Astrocyte (in vitro differentiated cells and primary cell): ENCODE measurements at regions not wholly inside any gene's neighbourhood (a gene's known extent, or its start where the extent isn't known, plus 50 kb on each side); places are given as distances from the start of the nearest gene placed in this dataset.

Experiments
- DNase-seq: peaks from one replicate; pipeline ENCODE4 v3.0.0-alpha.2; 2010; ENCODE audit warnings: low read depth
- FAIRE-seq: peaks from 2 replicates; lab custom pipeline; 2011; peaks lifted over from hg19 to GRCh38; lab: Jason Lieb, UNC
- H2AFZ ChIP-seq: 2 replicates; pipeline ENCODE4 v1.6.0; 2012; ENCODE audit warnings: low read depth, low read length, inconsistent platforms
- H3K27ac ChIP-seq: 2 replicates; pipeline ENCODE4 v1.5.1; 2011; ENCODE audit warnings: low read depth, low read length, inconsistent platforms
- H3K27me3 ChIP-seq: 2 replicates; pipeline ENCODE4 v1.6.0; 2011; ENCODE audit warnings: low read length, inconsistent platforms; ENCODE audit not compliant: insufficient read depth
- H3K36me3 ChIP-seq: 2 replicates; pipeline ENCODE4 v1.5.1; 2011; ENCODE audit warnings: low read length, inconsistent platforms; ENCODE audit not compliant: insufficient read depth
- H3K4me1 ChIP-seq: 2 replicates; pipeline ENCODE4 v1.5.1; 2011; ENCODE audit warnings: low read length, inconsistent platforms; ENCODE audit not compliant: insufficient read depth
- H3K4me2 ChIP-seq: 2 replicates; pipeline ENCODE4 v1.6.0; 2012; ENCODE audit warnings: low read length, inconsistent platforms
- H3K4me3 ChIP-seq: 2 replicates; pipeline ENCODE4 v1.5.1; 2011; ENCODE audit warnings: low read depth, mild to moderate bottlenecking, low read length, inconsistent platforms; ENCODE audit not compliant: insufficient read depth
- H3K79me2 ChIP-seq: 2 replicates; pipeline ENCODE4 v1.6.0; 2012; ENCODE audit warnings: mild to moderate bottlenecking, low read length, inconsistent platforms; ENCODE audit not compliant: insufficient read depth
- H3K9ac ChIP-seq: 2 replicates; pipeline ENCODE4 v1.6.0; 2012; ENCODE audit warnings: mild to moderate bottlenecking, low read length, inconsistent platforms
- H3K9me3 ChIP-seq: 2 replicates; pipeline ENCODE4 v1.5.1; 2012; ENCODE audit warnings: low read depth, mild to moderate bottlenecking, low read length, inconsistent platforms; ENCODE audit not compliant: insufficient read depth
- H4K20me1 ChIP-seq: 2 replicates; pipeline ENCODE4 v1.6.0; 2012; ENCODE audit warnings: low read length, inconsistent platforms; ENCODE audit not compliant: insufficient read depth
- H3K27ac Mint-ChIP-seq: one replicate; pipeline ENCODE4 v1.8.0; 2021; ENCODE audit warnings: mild to moderate bottlenecking, mixed read lengths; ENCODE audit not compliant: unreplicated experiment
- H3K27me3 Mint-ChIP-seq: one replicate; pipeline ENCODE4 v1.8.0; 2021; ENCODE audit warnings: low read depth, mixed read lengths; ENCODE audit not compliant: unreplicated experiment
- H3K36me3 Mint-ChIP-seq: one replicate; pipeline ENCODE4 v1.8.0; 2021; ENCODE audit warnings: low read depth, mixed read lengths; ENCODE audit not compliant: unreplicated experiment
- H3K4me1 Mint-ChIP-seq: one replicate; pipeline ENCODE4 v1.8.0; 2021; ENCODE audit warnings: low read depth, mixed read lengths; ENCODE audit not compliant: unreplicated experiment
- H3K4me3 Mint-ChIP-seq: one replicate; pipeline ENCODE4 v1.8.0; 2021; ENCODE audit warnings: mild to moderate bottlenecking, moderate library complexity, mixed read lengths; ENCODE audit not compliant: unreplicated experiment
- H3K9me3 Mint-ChIP-seq: one replicate; pipeline ENCODE4 v1.8.0; 2021; ENCODE audit warnings: mild to moderate bottlenecking, mixed read lengths; ENCODE audit not compliant: unreplicated experiment
- EZH2 ChIP-seq: IDR thresholded peaks from 2 replicates; pipeline ENCODE4 v1.6.1; 2012; ENCODE audit warnings: mild to moderate bottlenecking, low read length, inconsistent platforms; ENCODE audit not compliant: insufficient read depth
- TF ChIP-seq, protein P1 (sequence below): IDR thresholded peaks from 2 replicates; pipeline ENCODE4 v1.5.1; 2011; ENCODE audit warnings: low read depth, mild to moderate bottlenecking, inconsistent platforms, low read length, moderate library complexity; ENCODE audit not compliant: insufficient read depth

DNA sequence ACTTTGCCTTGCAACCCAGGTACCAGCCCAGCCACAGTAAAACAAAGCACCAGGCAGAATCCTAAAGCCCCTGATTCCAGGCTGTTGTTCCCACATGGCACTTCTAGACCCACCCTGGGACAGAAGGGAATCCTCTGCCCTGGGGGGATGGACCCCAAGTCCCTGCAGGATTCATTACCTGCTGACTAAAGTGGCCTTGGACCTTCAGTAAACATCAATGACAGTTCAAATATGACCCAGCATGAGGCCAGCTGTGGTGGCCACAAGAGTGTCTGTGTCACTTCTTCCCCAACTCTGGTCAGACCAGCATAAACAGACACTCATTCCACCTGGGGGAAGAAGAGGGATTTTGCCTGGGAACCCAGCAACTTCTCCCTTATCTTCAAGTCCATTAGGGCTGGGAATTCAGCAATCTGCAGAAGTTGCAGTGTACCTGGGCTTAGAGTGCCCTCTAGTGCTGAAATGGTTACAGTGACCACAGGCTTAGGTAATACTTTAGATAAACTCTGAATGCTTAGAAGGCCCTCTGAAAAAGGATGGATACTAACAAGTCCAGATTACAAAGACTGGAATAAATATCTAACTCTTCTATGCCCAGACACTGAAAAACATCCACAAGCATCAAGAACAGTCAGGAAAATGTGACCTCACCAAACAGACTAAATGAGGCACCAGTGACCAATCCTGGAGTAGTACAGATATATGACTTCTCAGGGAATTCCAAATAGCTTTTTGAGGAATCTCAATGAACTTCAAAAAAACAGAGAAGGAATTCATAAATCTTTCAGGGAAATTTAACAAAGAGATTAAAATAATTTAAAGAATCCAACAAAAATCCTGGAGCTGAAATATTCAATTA lies 108.5 kb upstream of the TMEM168 start:
- H3K27me3 Mint-ChIP-seq = no peaks in the 10 kb centered on the region
- Histone ChIP-seq H3K4me1 (no peaks in the 10 kb centered on the region), H3K36me3 (no peaks in the 10 kb centered on the region), H3K79me2 (peaks cover 9% of the 10 kb centered on the region), H3K9me3 (no peaks in the 10 kb centered on the region), H3K4me2 (no peak overlapping the region), H3K9ac (no peak overlapping the region), H3K27me3 (no peaks in the 10 kb centered on the region), H3K4me3 (no peak overlapping the region), H2AFZ (no peak overlapping the region), H3K27ac (no peak overlapping the region), H4K20me1 (peaks cover 17% of the 10 kb centered on the region)
- no peak overlapping the region for H3K27ac Mint-ChIP-seq
- DNase-seq (peak; percentile 49), FAIRE-seq (peak; percentile 74)
- no peak overlapping the region for H3K4me3 Mint-ChIP-seq
- H3K9me3 Mint-ChIP-seq = peaks cover 3% of the 10 kb centered on the region
- no peaks in the 10 kb centered on the region for H3K4me1 Mint-ChIP-seq
- TF ChIP-seq, protein P1, sequence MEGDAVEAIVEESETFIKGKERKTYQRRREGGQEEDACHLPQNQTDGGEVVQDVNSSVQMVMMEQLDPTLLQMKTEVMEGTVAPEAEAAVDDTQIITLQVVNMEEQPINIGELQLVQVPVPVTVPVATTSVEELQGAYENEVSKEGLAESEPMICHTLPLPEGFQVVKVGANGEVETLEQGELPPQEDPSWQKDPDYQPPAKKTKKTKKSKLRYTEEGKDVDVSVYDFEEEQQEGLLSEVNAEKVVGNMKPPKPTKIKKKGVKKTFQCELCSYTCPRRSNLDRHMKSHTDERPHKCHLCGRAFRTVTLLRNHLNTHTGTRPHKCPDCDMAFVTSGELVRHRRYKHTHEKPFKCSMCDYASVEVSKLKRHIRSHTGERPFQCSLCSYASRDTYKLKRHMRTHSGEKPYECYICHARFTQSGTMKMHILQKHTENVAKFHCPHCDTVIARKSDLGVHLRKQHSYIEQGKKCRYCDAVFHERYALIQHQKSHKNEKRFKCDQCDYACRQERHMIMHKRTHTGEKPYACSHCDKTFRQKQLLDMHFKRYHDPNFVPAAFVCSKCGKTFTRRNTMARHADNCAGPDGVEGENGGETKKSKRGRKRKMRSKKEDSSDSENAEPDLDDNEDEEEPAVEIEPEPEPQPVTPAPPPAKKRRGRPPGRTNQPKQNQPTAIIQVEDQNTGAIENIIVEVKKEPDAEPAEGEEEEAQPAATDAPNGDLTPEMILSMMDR = peak; percentile 91
- no peak for TF ChIP-seq EZH2
- peaks cover 3% of the 10 kb centered on the region for H3K36me3 Mint-ChIP-seq

DNA sequence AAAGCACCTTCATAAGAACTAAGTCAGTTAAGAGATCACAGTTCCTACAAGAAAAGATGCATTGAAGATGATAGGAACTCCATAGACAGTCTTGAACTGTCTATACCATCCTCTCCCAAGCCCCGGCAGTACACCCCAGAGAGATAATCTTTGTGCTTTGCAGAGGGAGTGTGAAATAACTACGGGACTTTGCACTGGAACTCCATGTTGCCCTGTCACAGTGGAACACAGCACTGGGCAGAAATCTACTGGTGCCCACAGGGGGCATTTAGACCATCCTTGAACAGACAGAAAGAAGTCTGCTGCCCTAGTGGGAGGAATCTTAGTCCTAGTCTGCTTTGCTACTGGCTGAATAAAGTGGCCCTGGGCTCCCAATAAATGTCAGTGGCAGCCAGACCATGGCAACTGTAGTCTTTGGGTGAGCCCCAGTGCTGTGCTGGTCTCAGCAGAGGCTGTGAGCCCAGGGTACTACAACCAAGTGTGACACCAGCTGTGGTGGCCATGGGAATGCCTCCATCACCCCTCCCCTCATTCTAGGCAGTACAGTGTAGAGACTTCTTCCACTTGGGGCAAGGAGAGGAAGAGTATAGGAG lies 107.7 kb upstream of the TMEM168 start:
- TF ChIP-seq EZH2 = no peak
- TF ChIP-seq, protein P1 = no peak
- Mint-ChIP-seq H3K9me3 (peaks cover 3% of the 10 kb centered on the region), H3K27ac (no peak overlapping the region), H3K27me3 (no peaks in the 10 kb centered on the region), H3K36me3 (peaks cover 9% of the 10 kb centered on the region), H3K4me1 (no peaks in the 10 kb centered on the region), H3K4me3 (no peak overlapping the region)
- H3K4me2 ChIP-seq = no peak overlapping the region
- peaks cover 9% of the 10 kb centered on the region for H3K79me2 ChIP-seq
- no peaks in the 10 kb centered on the region for H3K4me1 ChIP-seq
- H3K4me3 ChIP-seq = no peak overlapping the region
- H3K9ac ChIP-seq = no peak overlapping the region
- H3K36me3 ChIP-seq = peaks cover 1% of the 10 kb centered on the region
- H3K27me3 ChIP-seq = no peaks in the 10 kb centered on the region
- no peak overlapping the region for H2AFZ ChIP-seq
- no peak for DNase-seq
- no peaks in the 10 kb centered on the region for H3K9me3 ChIP-seq
- no peak for FAIRE-seq
- H4K20me1 ChIP-seq = peaks cover 17% of the 10 kb centered on the region
- no peak overlapping the region for H3K27ac ChIP-seq
